ENCODE measurements at regions not wholly inside any gene's neighbourhood (a gene's known extent, or its start where the extent isn't known, plus 50 kb on each side); places are given as distances from the start of the nearest gene placed in this dataset.

DNA sequence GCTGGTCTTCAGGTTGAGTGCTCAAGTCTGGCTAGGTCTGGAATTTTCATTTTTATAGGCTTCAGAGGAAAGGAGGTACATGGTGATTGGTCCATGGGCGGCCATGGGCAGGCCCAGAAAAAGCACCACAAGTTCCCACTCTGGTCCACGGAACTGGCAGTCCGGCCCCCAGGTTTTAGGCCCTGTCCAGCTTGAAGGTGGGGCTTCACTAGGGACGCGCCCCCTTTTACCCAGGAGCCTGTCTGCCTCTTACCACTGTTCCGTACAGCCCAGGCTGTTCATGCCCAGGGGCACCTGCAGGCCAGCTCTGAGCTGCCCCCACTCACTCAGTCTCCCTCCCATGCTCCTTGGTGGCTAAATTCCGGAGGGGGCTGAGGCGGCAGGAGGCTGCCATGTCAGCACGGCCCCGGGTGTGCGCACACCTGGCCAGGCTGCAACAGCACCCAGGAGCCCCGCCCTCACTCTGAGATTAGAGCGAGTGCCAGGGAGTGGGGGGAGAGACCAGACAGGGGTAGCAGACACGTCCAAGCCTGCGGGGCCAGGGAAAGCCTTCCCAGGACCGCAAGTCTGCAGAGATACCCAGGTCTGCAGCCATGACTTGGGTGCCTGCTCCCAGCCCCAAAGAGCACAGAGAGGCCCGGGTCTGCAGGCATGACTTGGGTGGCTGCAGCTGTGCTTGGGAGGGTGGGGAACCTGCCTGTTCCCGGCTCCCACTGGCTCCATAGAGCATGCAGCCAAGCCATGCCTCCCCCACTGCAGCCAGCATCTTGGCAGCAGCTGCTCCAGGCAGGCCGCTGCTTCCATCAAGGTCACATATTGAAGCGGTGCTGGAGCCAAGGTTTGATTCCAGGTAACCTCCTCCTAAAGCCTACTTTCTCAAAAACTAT, 390.2 kb upstream of the SGCD start:
- intact Hi-C loops (cut with DNase I), result no loop called here
- DNase-seq, result peak; percentile 57
- ATAC-seq (ENCODE audit: poor library complexity), result peak; percentile 85

GRCh38 chr5:155938051-155938450, 388.9 kb upstream of the SGCD start:
- ATAC-seq (ENCODE audit: poor library complexity), result no peak
- no peak for DNase-seq
- intact Hi-C loops (cut with DNase I), result no loop called here

DNA sequence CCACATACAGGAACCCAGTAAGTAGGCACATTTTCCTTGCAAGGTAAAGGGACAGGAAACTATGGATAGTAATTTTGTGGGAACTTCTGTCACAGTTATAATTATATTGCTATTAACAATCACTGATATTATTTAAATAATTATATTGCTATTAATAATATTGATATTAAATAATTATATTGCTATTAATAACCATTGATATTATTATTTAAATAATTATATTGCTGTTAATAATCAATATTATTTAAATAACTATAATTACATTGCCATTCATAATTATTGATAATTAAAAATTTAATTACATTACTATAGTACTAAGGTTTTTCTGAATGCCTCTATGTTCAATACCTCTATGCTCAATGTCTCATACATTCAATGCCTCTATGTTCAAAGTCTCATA, 385.6 kb upstream of the SGCD start:
- ATAC-seq (ENCODE audit: poor library complexity), result no peak
- intact Hi-C loops (cut with DNase I), result loop anchor here (10.0 kb wide), 1 partner anchor 883 kb away; no protein-coding TSS in a partner anchor
- no peak for DNase-seq

DNA sequence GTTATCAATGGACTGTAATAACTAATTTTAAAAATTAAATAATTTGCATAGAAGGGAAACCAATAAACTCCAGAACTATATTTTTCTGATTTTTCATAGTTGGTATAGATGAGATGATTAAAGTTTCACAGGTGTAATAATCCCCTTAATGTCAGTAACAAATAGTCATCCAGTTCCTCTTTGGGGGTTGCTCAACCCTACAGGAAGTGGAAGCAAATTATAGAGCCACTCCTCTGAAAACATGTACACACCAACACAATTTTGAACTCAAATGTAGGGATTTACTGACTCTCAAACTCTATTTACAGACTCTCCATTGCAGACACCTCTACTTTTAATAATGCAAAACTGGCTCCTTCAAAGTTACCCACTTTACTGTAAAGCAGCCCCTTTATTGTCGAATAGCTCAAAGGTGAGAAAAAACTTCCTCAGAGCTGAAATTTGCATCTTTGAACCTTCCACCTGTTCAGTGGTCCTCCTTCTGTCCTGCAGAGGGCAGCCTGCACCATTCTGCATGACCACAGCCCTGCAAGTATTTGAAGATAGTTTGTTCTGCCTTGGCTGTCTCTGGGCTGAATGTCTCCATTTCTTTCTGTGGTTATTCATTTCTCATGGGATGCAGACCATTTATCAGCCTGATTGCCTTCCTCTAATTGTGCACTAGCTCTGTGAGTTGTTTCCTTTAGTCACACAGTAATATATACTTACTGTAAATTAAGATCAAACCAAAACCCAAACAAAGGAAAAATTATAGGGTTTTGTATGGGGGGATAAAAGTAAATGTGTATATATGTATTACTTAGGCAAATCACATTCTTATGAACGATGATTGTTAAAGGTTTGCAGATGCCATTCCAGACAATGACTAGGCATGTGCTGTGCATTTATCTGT, 383.2 kb upstream of the SGCD start:
- DNase-seq (peak; percentile 54), ATAC-seq (ENCODE audit: poor library complexity) (peak; percentile 90)

GRCh38 chr5:155947394-155948062, 379.4 kb upstream of the SGCD start:
- intact Hi-C loops (cut with DNase I), result loop anchor here (10.0 kb wide), 1 partner anchor 877 kb away; no protein-coding TSS in a partner anchor
- no peak for ATAC-seq (ENCODE audit: poor library complexity)
- DNase-seq, result no peak

More for the DNA sequence above, 383.2 kb upstream of the SGCD start:
- intact Hi-C loops (cut with DNase I), result loop anchor here (10.0 kb wide), 1 partner anchor 881 kb away; no protein-coding TSS in a partner anchor

- ATAC-seq (ENCODE audit: poor library complexity) (no peak), DNase-seq (no peak)
- intact Hi-C loops (cut with DNase I), result loop anchor here (10.0 kb wide), 1 partner anchor 876 kb away; no protein-coding TSS in a partner anchor
Observed at GRCh38 chr5:155948576-155948975, 378.4 kb upstream of the SGCD start.

DNA sequence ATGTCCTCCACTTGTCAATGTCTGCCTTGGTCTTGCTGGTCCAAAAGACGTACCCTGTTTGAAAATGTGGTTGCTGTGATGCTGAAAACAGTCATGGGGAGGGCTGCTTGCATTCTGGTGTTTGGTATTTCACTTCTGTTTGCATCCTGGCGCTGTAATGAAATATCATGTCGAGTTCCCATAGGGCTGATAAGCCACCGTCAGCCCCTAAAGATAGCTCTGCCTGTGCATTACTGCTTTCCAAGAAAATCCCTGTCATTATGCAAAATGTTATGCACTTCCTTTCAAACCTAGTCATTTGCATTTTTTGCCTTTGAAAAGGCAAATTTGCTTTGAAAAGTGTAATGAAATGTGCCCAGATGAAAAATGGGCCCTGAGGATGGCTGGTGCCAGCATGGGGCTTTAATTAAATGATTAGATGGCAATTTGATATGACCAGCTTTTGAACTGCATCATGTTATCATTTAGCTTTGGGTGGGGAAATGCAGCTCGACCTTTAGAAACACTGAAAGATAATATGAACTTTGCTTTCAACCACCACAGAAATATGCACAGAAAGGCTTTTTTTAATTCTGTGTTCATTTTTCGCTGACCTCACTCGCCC, 374.4 kb upstream of the SGCD start:
- ATAC-seq (ENCODE audit: poor library complexity) (peak; percentile 30), DNase-seq (no peak)

GRCh38 chr5:155953335-155953734, 373.6 kb upstream of the SGCD start:
- intact Hi-C loops (cut with DNase I), result no loop called here
- ATAC-seq (ENCODE audit: poor library complexity), result peak; percentile 82

More for the DNA sequence above, 374.4 kb upstream of the SGCD start:
- intact Hi-C loops (cut with DNase I), result no loop called here

GRCh38 chr5:155954701-155955445, 372.1 kb upstream of the SGCD start:
- intact Hi-C loops (cut with DNase I), result no loop called here
- no peak for ATAC-seq (ENCODE audit: poor library complexity)
- DNase-seq, result no peak

More at GRCh38 chr5:155953335-155953734, 373.6 kb upstream of the SGCD start:
- DNase-seq, result no peak

DNA sequence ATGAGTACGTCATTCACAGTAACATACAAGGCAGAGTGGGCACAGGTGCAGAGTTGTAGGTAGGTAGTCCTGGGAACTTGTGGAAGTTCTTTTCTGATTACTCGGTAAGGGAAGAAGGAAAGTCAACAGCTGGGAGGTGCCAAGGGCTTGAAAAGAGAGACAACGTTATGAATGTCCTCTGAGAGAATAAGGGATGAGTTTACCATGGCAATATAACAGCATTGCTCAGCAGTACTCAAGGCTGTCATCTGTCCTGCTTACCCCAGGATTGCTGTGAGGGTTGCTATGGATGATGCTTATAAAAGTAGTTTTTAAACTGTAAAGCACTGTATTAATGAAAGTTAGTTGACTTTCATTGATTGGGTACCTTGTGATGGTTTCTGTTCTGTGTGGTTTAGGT, 369.1 kb upstream of the SGCD start:
- ATAC-seq (ENCODE audit: poor library complexity) (no peak), DNase-seq (no peak)
- intact Hi-C loops (cut with DNase I), result no loop called here

DNA sequence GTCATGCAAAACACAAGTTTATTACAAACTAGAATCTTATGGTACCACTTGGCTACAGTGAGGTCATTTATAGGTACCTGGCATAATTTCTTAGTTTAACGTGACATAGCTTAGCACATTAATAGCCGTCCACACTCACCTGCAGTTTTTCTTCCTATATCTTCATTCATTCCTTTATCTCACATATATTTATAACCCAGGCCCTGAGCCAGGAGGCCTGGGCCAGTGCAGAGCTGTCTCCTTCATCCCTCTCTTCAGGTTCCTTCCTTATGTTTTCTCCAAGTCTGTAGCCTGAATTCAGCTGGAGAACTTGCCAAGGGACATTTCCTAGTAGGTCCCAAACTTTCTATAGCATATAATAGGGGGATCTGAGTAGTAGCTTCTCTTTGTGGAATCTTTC, 367.9 kb upstream of the SGCD start:
- intact Hi-C loops (cut with DNase I), result no loop called here
- peak; percentile 67 for ATAC-seq (ENCODE audit: poor library complexity)
- no peak for DNase-seq

DNA sequence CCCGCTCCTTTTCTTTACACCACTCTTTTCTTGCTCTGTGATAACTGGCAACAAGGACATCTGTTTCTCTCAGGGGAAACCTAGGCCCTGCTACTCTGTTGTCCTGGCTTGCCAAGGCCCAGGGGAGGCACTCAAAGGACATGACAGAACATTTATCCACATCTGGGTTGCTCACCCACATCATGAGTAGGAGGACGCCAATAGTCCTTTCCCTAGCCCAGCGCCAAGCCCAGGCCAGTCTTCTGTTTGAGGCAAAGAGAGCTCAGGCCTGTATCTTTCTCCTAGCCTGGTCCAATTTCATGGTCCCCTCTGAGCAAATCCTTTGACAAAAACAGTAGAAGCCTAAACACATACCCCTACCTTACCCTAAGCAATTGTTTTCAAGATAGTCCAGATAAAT, 366.8 kb upstream of the SGCD start:
- intact Hi-C loops (cut with DNase I), result no loop called here
- DNase-seq (no peak), ATAC-seq (ENCODE audit: poor library complexity) (peak; percentile 50)

- DNase-seq (no peak), ATAC-seq (ENCODE audit: poor library complexity) (no peak)
- intact Hi-C loops (cut with DNase I), result no loop called here
Observed at GRCh38 chr5:155969537-155969936, 357.4 kb upstream of the SGCD start.

GRCh38 chr5:155974369-155974768, 352.6 kb upstream of the SGCD start:
- no peak for DNase-seq
- intact Hi-C loops (cut with DNase I), result no loop called here
- ATAC-seq (ENCODE audit: poor library complexity), result no peak

DNA sequence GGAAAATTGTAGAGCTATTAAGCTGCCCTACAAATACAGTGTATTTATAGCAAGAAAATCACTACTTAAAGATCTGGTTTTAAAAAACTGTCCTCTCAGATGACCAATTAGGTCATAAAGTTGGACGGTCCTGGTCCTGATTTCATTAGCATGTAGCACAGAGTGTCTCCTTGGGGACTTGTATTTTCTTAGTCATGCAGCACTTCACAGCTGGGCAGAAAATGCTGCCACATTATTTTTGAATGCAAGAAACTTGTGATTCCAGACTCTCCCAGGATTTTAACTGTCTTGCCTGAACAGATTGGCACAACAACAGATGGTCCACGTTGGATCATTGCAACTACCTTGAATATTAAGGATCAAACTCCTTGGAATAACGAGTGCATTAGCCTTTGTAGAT, 348.1 kb upstream of the SGCD start:
- no peak for DNase-seq
- peak; percentile 80 for ATAC-seq (ENCODE audit: poor library complexity)
- intact Hi-C loops (cut with DNase I), result no loop called here

- intact Hi-C loops (cut with DNase I), result no loop called here
- peak; percentile 56 for ATAC-seq (ENCODE audit: poor library complexity)
Observed at GRCh38 chr5:155982354-155982753, 344.6 kb upstream of the SGCD start.

DNA sequence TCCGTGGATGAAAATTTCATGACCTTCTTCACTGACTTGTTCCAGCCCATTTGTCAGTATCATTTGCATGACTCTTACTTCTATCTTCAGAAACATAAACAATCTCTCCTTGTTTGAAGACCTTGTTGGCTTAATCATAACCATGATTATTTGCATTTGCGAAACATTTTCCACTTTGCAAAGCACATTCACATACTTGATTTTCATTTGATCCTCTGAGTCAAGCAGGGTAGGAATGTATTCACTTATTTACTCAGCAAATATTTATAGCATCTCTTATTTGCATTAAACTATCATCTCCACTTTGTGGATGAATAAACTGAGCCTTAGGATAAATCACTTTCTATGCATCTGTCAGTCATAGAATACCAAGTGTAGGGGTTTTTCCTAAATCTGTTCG, 343.0 kb upstream of the SGCD start:
- ATAC-seq (ENCODE audit: poor library complexity) (no peak), DNase-seq (no peak)
- intact Hi-C loops (cut with DNase I), result no loop called here

More at GRCh38 chr5:155982354-155982753, 344.6 kb upstream of the SGCD start:
- DNase-seq, result no peak
